ENCODE measurements at regions not wholly inside any gene's neighbourhood (a gene's known extent, or its start where the extent isn't known, plus 50 kb on each side); places are given as distances from the start of the nearest gene placed in this dataset.

GRCh38 chrX:100207331-100208024 is 202.6 kb downstream of the PCDH19 start:
- no peaks in the 10 kb centered on the region for H3K9me3 ChIP-seq (ENCODE audit: low read depth)
- H3K27ac ChIP-seq, result no peak overlapping the region
- 57% methylated on average over 5 of the region's 5 CpGs for WGBS (ENCODE audit: low lambda C conversion rate, missing lambda C conversion rate)
- H3K27me3 ChIP-seq, result no peaks in the 10 kb centered on the region
- no peaks in the 10 kb centered on the region for H3K36me3 ChIP-seq (replicated peaks; ENCODE audit: insufficient read depth, low read depth)
- H3K79me2 ChIP-seq, result no peaks in the 10 kb centered on the region
- H3K4me1 ChIP-seq (ENCODE audit: insufficient read depth), result no peaks in the 10 kb centered on the region
- H3K9me2 ChIP-seq (replicated peaks; ENCODE audit: insufficient read depth), result no peaks in the 10 kb centered on the region
- H3K4me2 ChIP-seq, result no peak overlapping the region
- H4K20me1 ChIP-seq (ENCODE audit: insufficient read depth, poor library complexity, severe bottlenecking), result no peaks in the 10 kb centered on the region
- no peak overlapping the region for H2AFZ ChIP-seq
- TF ChIP-seq EZH2 (IDR thresholded peaks at IDR 0.05; ENCODE audit: borderline replicate concordance) (no peak), CTCF (IDR thresholded peaks at IDR 0.05; ENCODE audit: poor library complexity) (no peak), EZH2phosphoT487 (IDR thresholded peaks at IDR 0.05; ENCODE audit: low read depth, severe bottlenecking, unreplicated experiment) (no peak)
- peak; percentile 6 for DNase-seq (ENCODE audit: low spot score)
- H3K4me3 ChIP-seq, result no peak overlapping the region

- Histone ChIP-seq H3K79me2 (no peaks in the 10 kb centered on the region), H4K20me1 (ENCODE audit: insufficient read depth, poor library complexity, severe bottlenecking) (no peaks in the 10 kb centered on the region), H3K4me2 (no peak overlapping the region), H3K36me3 (replicated peaks; ENCODE audit: insufficient read depth, low read depth) (no peaks in the 10 kb centered on the region), H3K4me3 (no peak overlapping the region), H3K27me3 (no peaks in the 10 kb centered on the region), H3K4me1 (ENCODE audit: insufficient read depth) (no peaks in the 10 kb centered on the region), H3K9me3 (ENCODE audit: low read depth) (no peaks in the 10 kb centered on the region), H2AFZ (no peak overlapping the region), H3K9me2 (replicated peaks; ENCODE audit: insufficient read depth) (no peaks in the 10 kb centered on the region), H3K27ac (no peak overlapping the region)
- TF ChIP-seq CTCF (IDR thresholded peaks at IDR 0.05; ENCODE audit: poor library complexity), result no peak
- TF ChIP-seq EZH2phosphoT487 (IDR thresholded peaks at IDR 0.05; ENCODE audit: low read depth, severe bottlenecking, unreplicated experiment), result no peak
- TF ChIP-seq EZH2 (IDR thresholded peaks at IDR 0.05; ENCODE audit: borderline replicate concordance), result no peak
- DNase-seq (ENCODE audit: low spot score), result no peak
- 43% methylated on average over 1 of the region's 1 CpG for WGBS (ENCODE audit: low lambda C conversion rate, missing lambda C conversion rate)
Measured at GRCh38 chrX:100204534-100204933, 205.5 kb downstream of the PCDH19 start.

GRCh38 chrX:100194082-100194775 is 215.8 kb downstream of the PCDH19 start:
- H3K79me2 ChIP-seq, result no peaks in the 10 kb centered on the region
- H3K36me3 ChIP-seq (replicated peaks; ENCODE audit: insufficient read depth, low read depth), result no peaks in the 10 kb centered on the region
- no peaks in the 10 kb centered on the region for H4K20me1 ChIP-seq (ENCODE audit: insufficient read depth, poor library complexity, severe bottlenecking)
- no peak overlapping the region for H3K4me3 ChIP-seq
- H3K27me3 ChIP-seq, result no peaks in the 10 kb centered on the region
- H3K27ac ChIP-seq, result no peak overlapping the region
- no peaks in the 10 kb centered on the region for H3K9me2 ChIP-seq (replicated peaks; ENCODE audit: insufficient read depth)
- H3K4me1 ChIP-seq (ENCODE audit: insufficient read depth), result no peaks in the 10 kb centered on the region
- H3K9me3 ChIP-seq (ENCODE audit: low read depth), result no peaks in the 10 kb centered on the region
- DNase-seq (ENCODE audit: low spot score), result no peak
- 48% methylated on average over 2 of the region's 2 CpGs for WGBS (ENCODE audit: low lambda C conversion rate, missing lambda C conversion rate)
- no peak overlapping the region for H2AFZ ChIP-seq
- TF ChIP-seq EZH2phosphoT487 (IDR thresholded peaks at IDR 0.05; ENCODE audit: low read depth, severe bottlenecking, unreplicated experiment) (no peak), CTCF (IDR thresholded peaks at IDR 0.05; ENCODE audit: poor library complexity) (no peak), EZH2 (IDR thresholded peaks at IDR 0.05; ENCODE audit: borderline replicate concordance) (no peak)
- no peak overlapping the region for H3K4me2 ChIP-seq

Measured in hepatocyte (in vitro differentiated cells).